HG02938 (cell line): ENCODE measurements at regions not wholly inside any gene's neighbourhood (a gene's known extent, or its start where the extent isn't known, plus 50 kb on each side); places are given as distances from the start of the nearest gene placed in this dataset.
"Not testable (repeated sequence)": the region's sequence is repeated elsewhere in the genome, so short reads cannot be mapped to it uniquely, and the experiment has no call there.

Experiments
- ATAC-seq: cut with Tn5 transposase; IDR thresholded peaks from one replicate; pipeline ENCODE4 v1.9.1; 2021; ENCODE audit warnings: mild to moderate bottlenecking, moderate library complexity; ENCODE audit not compliant: unreplicated experiment

- not testable (repeated sequence) for ATAC-seq
These were observed 130.8 kb downstream of the CCDC71L start for GRCh38 chr7:106530183-106530582.

DNA sequence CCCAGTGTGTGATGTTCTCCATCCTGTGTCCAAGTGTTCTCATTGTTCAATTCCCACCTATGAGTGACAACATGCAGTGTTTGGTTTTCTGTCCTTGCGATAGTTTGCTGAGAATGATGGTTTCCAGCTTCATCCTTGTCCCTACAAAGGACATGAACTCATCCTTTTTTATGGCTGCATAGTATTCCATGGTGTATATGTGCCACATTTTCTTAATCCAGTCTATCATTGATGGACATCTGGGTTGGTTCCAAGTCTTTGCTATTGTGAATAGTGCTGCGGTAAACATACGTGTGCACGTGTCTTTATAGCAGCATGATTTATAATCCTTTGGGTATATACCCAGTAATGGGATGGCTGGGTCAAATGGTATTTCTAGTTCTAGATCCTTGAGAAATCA, 134.3 kb downstream of the CCDC71L start:
- ATAC-seq: not testable (repeated sequence)

DNA sequence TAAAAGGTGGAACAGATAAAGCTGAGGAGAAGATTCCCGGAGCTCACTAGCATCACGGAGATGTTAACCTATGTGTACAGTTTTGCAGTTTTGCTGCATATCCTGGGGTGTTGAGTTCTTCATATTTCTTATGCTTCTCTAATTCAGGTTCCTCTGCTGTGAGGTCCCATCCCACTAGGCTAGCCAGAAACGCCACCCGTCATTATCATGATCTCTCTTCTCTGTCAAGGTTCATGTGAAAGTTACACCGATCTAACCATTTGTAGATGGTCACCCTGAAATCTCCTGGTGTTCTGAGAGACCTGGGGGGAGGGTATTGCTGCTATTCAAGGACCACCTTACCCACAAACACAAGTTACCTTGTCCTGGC, 136.3 kb downstream of the CCDC71L start:
- no peak for ATAC-seq

- ATAC-seq: no peak
These were observed 137.5 kb downstream of the CCDC71L start for GRCh38 chr7:106523482-106523881.

GRCh38 chr7:106522696-106523095, 138.3 kb downstream of the CCDC71L start:
- ATAC-seq: no peak

DNA sequence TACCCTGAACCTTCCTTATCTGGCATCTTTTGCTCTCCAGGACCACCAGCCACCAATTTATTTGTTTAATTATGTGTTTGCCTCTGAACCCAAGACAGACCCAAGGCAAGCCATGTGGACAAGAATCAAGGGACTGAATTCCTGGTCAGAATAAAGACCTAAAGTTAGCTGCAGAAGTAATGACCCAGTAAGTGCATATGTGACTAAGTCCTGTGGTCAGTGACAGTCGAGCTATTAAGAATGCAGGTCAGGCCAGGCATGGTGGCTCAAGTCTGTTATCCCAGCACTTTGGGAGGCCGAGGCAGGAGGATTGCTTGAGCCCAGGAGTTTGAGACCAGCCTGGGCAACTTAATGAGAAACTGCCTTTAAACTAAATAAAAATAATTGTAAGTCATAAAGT, 139.4 kb downstream of the CCDC71L start:
- no peak for ATAC-seq

DNA sequence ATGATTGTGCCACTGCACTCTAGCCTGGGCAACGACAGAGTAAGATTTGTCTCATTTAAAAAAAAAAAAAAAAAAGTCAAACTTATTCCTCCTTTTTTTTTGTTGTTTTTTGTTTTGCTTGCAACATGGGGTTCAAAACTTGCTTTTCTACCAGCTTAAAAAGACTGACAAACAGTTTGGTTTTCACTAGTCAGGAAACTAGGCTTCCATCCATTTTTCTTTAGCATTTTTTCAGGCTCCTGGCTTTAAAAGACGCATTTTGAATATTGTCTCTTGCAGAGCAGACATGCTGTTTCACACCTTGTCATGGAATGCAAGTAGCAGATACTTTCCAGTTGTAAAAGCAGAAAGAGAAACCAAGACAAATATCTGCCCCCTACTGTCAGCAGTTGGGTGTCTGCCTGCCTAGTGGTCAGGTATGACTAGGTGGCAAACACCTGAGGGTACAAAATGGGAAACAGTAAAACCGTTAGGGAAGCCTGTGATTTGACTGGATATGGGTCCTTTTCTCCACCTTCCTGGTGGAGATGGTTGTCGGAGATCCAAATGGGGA, 139.9 kb downstream of the CCDC71L start:
- no peak for ATAC-seq

DNA sequence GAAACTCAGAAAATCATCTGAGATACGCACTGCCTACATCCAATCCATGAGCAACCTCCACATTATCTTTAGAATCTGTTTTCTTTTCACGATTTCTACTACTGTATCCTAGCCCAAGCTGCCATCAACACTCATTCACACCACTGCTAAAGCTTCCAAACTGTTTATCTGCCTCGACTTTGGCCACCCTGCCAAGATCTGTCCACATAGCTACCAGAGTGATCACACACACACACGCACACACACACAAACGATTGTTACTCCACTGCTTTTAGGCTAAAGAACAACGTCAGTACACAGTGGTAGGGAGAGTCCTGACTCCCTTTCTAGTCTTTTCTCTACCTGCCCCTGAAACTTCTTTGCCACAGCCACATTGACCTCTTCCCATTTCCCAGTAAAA, 142.0 kb downstream of the CCDC71L start:
- ATAC-seq: no peak

GRCh38 chr7:106518239-106518638, 142.7 kb downstream of the CCDC71L start:
- ATAC-seq: no peak

GRCh38 chr7:106517508-106517907, 143.4 kb downstream of the CCDC71L start:
- no peak for ATAC-seq

DNA sequence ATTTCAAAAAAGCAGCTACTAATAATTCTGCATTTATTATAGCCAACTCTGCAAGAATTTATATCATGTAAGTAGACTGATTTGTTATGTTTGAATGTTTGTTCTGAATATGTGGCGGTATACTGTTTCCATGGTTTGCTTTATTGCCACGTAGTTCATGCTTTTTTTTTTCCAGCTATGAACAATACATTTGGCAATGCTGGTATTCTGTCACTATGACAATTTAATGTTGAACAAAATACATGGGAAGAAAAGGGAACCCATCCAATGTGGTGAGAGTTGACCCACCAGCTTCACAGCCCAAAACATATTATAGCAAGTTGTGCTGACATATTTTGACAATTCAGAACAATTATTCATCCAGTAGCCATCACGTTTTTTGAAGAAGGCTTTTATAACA, 145.6 kb downstream of the CCDC71L start:
- no peak for ATAC-seq

GRCh38 chr7:106514881-106515280, 146.1 kb downstream of the CCDC71L start:
- no peak for ATAC-seq

- ATAC-seq: no peak
These were observed 148.7 kb downstream of the CCDC71L start for GRCh38 chr7:106512217-106512616.

DNA sequence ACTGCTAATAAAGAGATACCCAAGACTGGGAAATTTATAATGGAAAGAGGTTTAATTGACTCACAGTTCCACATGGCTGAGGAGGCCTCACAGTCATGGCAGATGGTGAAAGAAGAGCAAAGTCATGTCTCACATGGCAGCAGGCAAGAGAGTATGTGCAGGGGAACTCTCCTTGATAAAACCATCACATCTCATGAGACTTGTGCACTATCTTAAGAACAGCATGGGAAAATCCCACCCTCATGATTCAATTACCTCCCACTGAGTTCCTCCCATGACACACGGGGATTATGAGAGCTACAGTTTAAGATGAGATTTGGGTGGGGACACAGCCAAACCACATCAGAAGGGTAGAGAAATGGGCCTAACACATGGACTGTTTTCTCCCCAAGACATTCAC, 156.3 kb downstream of the CCDC71L start:
- no peak for ATAC-seq

DNA sequence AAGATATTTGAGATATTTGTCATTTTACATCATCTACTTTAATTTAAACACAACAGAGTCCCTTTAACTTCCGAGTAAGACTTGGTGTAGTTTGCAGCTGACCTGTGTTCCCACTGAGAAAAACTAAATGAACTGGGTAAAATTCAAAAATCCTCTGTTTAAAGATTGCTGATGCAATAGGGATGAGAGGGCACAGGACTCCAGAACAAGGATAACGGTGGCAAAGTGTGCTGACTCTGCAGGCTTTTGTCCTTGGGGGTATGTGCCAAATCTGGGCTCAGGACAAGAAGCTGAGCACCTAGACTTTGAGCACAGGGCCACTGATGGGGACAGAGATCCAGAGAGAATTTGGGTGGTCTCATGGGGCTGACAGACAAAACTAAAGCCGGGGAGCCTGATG, 156.8 kb downstream of the CCDC71L start:
- ATAC-seq: no peak

DNA sequence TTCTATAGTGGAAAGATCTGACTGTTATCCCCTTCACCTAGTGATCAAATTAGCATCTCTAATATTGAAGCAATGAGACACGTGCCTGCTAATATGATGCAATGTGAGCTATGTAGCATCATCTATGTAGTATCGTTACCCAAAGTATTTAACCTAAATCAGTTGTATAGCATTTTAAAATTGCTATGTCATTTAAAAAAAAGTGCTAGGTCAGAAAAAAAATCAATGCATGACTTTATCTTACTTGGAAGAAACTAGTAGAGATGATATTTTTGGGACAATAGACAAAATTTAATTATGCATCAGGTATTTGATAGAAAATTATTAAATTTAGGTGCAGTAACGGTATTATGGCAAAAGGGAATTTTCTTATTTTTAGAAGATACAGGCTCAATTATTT, 157.3 kb downstream of the CCDC71L start:
- no peak for ATAC-seq

GRCh38 chr7:106501605-106502580, 159.1 kb downstream of the CCDC71L start:
- ATAC-seq: no peak

DNA sequence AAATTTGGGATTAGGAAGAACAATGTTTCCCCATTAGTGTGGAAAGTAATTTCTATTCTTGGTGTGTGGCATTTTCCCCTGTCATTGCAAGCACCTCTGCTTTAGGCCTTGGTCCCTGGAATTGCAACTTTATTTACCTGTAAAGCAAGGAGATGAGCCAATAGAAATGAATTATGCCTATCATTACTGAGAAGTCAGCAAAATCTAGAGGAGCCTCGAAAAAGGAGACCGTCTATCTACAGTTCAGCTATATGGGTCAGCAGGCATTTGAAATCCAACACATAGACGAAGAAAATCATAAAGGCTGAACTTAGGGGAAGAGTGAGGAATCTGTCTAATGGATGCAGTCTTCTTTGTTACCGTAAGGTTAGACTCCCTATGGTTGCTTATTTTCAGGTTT, 161.1 kb downstream of the CCDC71L start:
- no peak for ATAC-seq

DNA sequence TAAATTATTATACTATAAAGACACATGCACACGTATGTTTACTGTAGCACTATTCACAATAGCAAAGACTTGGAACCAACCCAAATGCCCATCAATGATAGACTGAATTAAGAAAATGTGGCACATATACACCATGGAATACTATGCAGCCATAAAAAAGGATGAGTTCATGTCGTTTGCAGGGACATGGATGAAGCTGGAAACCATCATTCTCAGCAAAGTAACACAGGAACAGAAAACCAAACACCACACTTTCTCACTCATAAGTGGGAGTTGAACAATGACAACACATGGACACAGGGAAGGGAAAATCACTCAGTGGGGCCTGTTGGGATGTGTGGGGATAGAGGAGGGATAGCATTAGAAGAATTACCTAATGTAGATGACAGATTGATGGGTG, 163.0 kb downstream of the CCDC71L start:
- not testable (repeated sequence) for ATAC-seq

GRCh38 chr7:106493041-106493731, 167.8 kb downstream of the CCDC71L start:
- ATAC-seq: no peak

GRCh38 chr7:106488465-106488864, 172.5 kb downstream of the CCDC71L start:
- no peak for ATAC-seq

DNA sequence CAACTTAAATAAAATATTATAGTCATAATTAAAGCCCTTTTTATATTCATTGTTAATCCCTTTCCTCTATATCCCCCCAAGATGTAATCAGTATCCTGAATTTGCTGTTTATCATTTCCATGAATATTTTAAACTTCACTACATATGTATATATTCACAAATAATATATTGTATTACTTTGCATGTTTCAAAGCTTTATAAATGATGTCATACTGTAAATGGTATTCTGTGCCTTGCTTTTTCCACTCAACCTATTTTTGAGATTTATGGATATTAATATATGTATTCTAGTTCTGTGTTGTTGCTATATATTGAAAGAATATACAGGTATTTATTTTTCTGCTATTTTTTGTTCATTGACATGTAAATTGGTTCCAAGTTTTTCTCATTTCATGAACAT, 173.1 kb downstream of the CCDC71L start:
- ATAC-seq: no peak
